ENCODE measurements at regions not wholly inside any gene's neighbourhood (a gene's known extent, or its start where the extent isn't known, plus 50 kb on each side); places are given as distances from the start of the nearest gene placed in this dataset.

- Mint-ChIP-seq H3K27ac (no peak overlapping the region), H3K4me3 (no peak overlapping the region), H3K9me3 (peaks cover 6% of the 10 kb centered on the region), H3K27me3 (ENCODE audit: low read depth) (peaks cover 6% of the 10 kb centered on the region; the same call in 1 of the 2 replicates), H3K4me1 (peaks cover 24% of the 10 kb centered on the region), H3K36me3 (peaks cover 6% of the 10 kb centered on the region; the same call in 1 of the 2 replicates)
- DNase-seq (ENCODE audit: low spot score) = no peak
- ChIA-PET CTCF (interaction anchor here (1.0 kb wide), 1 partner anchor 507 kb away, joined by 3 read pairs; no protein-coding TSS in a partner anchor), POLR2A (no interaction called here)
- TF ChIP-seq ZNF423 (CRISPR knock-in tag; IDR thresholded peaks at IDR 0.05) = no peak
- no peak for TF ChIP-seq CDX4 (CRISPR knock-in tag; IDR thresholded peaks at IDR 0.05; ENCODE audit: borderline replicate concordance)
- no peak for TF ChIP-seq GRHL2 (CRISPR knock-in tag; IDR thresholded peaks at IDR 0.05; ENCODE audit: insufficient replicate concordance, severe bottlenecking)
- no peak for TF ChIP-seq TP53 (CRISPR knock-in tag; IDR thresholded peaks at IDR 0.05)
- no peak for TF ChIP-seq ZBTB43 (CRISPR knock-in tag; IDR thresholded peaks at IDR 0.05)
- no peak for TF ChIP-seq NR1H2 (CRISPR knock-in tag; IDR thresholded peaks at IDR 0.05)
- no peak for TF ChIP-seq FOXP1 (CRISPR knock-in tag; IDR thresholded peaks at IDR 0.05; ENCODE audit: borderline replicate concordance)
- TF ChIP-seq AR (CRISPR knock-in tag; IDR thresholded peaks at IDR 0.05) = no peak
- TF ChIP-seq JAZF1 (CRISPR knock-in tag; IDR thresholded peaks at IDR 0.05) = no peak
- TF ChIP-seq GTF2I (CRISPR knock-in tag; conservative IDR thresholded peaks at IDR 0.05) = no peak
- TF ChIP-seq ESRRA (CRISPR knock-in tag; IDR thresholded peaks at IDR 0.05; ENCODE audit: borderline replicate concordance) = no peak
- TF ChIP-seq ERG (CRISPR knock-in tag; IDR thresholded peaks at IDR 0.05) = no peak
- TF ChIP-seq ARID4B (CRISPR knock-in tag; IDR thresholded peaks at IDR 0.05; ENCODE audit: borderline replicate concordance) = no peak
- TF ChIP-seq FOXK1 (CRISPR knock-in tag; IDR thresholded peaks at IDR 0.05) = no peak
- no peak for TF ChIP-seq MAX (CRISPR knock-in tag; IDR thresholded peaks at IDR 0.05)
- no peak for ATAC-seq
Measured at GRCh38 chr18:51617167-51617566, 419.7 kb upstream of the MEX3C start.
